HG02798 (cell line): ENCODE measurements at regions not wholly inside any gene's neighbourhood (a gene's known extent, or its start where the extent isn't known, plus 50 kb on each side); places are given as distances from the start of the nearest gene placed in this dataset.

Source experiments
- ATAC-seq: cut with Tn5 transposase; IDR thresholded peaks from one replicate; pipeline ENCODE4 v1.9.1; 2021; ENCODE audit warnings: mild to moderate bottlenecking; ENCODE audit not compliant: unreplicated experiment, poor library complexity

- no peak for ATAC-seq
Observed at GRCh38 chr2:186065491-186065890, 326.9 kb downstream of the FSIP2 start.

- ATAC-seq: no peak
Observed at GRCh38 chr2:186068139-186068801, 329.7 kb downstream of the FSIP2 start.

DNA sequence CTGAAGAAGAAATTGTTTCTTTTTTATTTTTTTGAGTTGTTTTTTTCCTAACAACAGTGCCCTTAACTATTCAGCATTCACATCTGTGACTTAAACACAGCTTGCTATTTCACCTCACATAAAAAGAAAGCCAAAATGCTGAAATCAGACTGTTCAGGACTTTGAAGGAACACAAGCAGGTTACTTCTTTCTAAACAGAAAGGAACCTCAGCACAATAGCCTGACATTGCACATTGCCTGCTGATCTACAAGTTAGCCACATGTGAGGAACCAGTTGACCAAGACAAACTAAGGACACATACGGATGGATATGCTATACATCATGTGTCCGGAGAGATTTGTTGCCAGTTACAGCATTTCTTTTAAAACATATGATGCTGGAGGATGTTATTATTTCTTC is 331.1 kb downstream of the FSIP2 start:
- no peak for ATAC-seq

- no peak for ATAC-seq
Observed at GRCh38 chr2:186085226-186085625, 346.6 kb downstream of the FSIP2 start.

DNA sequence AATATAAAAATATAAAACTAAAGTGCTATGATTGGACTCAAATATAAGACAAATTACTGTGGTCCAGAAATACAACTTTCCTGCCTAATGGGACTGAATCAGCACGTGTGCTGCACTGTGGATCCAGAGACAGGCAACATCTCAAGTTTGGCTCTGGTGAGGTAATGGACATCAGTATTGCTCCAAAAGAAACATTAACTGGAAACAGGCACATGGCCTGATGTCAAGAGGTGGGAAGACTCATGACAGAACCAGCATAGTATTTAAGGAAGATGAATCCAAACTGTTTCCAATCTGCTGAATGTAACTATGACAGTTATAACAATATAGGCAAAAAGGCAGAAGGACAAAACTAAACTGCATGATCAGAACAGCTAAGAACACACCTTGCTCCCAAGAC is 354.6 kb downstream of the FSIP2 start:
- no peak for ATAC-seq

- no peak for ATAC-seq
Observed at GRCh38 chr2:186098821-186099220, 360.2 kb downstream of the FSIP2 start.

DNA sequence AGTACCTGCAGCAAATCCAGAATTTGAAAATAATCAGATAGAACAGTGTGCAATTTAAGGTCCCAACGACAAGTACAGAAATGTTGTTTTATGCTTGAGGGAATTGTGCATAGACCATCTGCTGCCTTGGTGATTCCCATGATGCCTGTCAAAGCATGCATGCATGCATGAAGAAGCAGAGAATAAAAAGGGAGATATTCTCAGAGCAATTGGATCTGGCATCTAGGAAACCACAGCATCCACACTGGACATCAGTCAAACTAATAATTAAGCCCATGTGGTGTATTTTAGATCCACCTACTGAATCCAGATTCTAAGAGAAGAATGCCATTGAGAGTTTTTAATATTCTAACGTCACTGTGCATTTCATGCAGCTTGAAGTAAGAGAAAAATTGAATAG is 361.2 kb downstream of the FSIP2 start:
- no peak for ATAC-seq

- no peak for ATAC-seq
Observed at GRCh38 chr2:186100636-186101035, 362.0 kb downstream of the FSIP2 start.

GRCh38 chr2:186101616-186102015 is 363.0 kb downstream of the FSIP2 start:
- no peak for ATAC-seq

- ATAC-seq: no peak
Observed at GRCh38 chr2:186103276-186103675, 364.7 kb downstream of the FSIP2 start.

- no peak for ATAC-seq
Observed at GRCh38 chr2:186105016-186105724, 366.6 kb downstream of the FSIP2 start.

- ATAC-seq: no peak
Observed at GRCh38 chr2:186108470-186108869, 369.9 kb downstream of the FSIP2 start.

GRCh38 chr2:186113284-186113683 is 372.8 kb upstream of the ZC3H15 start:
- ATAC-seq: no peak

DNA sequence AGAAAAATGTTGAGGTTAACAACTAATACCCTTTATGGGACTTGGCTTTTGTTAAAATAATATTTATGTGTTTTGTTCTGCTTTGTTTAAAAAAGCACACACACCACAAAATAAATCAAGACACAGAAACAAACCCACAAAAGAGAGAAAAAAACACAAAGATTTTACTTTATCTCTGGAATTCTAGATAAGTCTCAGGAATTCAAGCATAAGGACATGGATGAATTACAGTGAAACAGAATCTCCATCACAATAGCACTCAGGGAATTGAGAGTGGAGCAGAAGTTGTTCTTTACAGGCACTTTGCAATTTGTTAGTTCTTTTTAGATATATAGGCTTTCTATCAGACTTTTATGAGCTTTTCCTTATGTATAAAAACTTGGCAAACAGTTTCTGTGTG is 360.9 kb upstream of the ZC3H15 start:
- ATAC-seq: no peak

DNA sequence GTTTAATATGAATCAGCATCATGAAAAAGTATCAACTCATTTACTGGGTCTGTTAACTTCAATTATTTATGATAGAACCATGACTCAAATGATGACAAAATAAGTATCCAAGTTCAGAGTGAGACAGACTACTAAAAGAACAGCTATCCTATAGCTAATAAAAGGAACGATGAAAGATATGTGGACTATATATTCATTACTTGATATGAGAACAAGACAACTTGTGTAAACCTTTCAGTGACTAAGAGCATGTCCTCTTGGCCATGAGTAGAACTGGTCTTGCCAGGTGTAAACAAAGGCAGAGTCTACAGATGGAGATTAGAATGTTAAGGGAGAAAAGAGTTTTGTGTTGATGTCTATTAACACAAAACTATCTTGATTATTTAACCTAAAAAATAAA is 360.4 kb upstream of the ZC3H15 start:
- ATAC-seq: no peak

GRCh38 chr2:186126181-186126580 is 359.9 kb upstream of the ZC3H15 start:
- ATAC-seq: no peak

DNA sequence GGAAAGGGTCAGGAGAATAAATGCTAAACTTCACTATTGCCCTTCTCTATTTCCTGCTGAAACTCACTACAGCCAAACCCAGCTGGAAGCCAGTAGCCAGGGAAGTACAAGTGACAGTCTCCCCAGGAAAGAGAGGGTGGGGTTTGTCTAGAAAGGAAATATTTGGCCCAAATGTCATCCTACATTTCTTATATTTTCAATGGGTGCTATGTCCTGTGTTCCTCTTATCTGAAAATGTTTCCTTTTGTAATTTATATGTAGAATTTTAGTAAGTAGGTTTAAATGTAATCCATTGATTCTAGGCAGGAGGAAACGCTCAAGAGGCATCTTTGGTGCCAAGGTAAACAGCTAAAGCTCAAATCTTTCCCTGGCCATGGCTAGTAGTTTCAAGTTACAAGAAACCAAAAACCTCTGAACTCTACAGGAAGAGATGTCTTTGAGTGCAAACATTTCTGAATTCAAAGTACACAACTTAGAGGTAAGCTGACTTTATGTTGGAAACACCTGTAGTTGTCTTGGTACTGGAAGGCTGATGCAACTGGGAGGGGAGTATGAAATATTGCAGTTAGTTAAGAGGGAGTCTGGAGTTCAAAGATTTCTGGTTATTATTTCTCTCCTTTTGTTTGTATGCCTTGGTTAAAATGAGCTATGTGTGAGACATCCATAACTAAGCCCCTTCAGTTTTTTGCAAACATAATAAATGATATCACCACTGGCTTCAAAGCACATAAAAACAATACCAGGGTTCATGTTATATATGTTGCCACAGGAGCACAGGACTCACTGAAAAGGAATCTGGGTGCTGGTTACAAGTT is 356.1 kb upstream of the ZC3H15 start:
- no peak for ATAC-seq

- ATAC-seq: no peak
Observed at GRCh38 chr2:186130748-186131641, 355.1 kb upstream of the ZC3H15 start.

GRCh38 chr2:186135686-186136085 is 350.4 kb upstream of the ZC3H15 start:
- no peak for ATAC-seq

- no peak for ATAC-seq
Observed at GRCh38 chr2:186136860-186137259, 349.2 kb upstream of the ZC3H15 start.
